ENCODE measurements at regions not wholly inside any gene's neighbourhood (a gene's known extent, or its start where the extent isn't known, plus 50 kb on each side); places are given as distances from the start of the nearest gene placed in this dataset.

DNA sequence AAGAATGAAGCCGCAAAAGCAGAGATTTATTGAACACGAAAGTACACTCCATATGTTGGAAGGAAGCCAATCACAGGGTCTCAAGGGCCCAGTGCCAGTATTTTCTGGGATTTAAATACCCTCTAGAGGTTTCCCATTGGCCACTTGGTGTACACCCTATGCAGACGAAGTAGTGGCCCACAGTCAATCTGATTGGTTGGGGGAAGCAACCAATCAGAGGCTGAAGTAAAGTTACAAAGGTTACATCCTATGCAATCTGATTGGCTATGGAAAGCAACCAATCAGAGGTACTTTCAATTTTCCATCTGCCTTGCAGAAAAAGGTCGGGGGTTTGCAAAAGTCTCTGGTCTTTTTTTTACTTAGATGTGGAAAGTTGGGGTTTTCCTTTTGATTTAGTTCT is 481.3 kb upstream of the NRP1 start:
- no peak overlapping the region for H3K4me3 ChIP-seq (ENCODE audit: low read depth, low read length)
- H3K36me3 ChIP-seq (ENCODE audit: control insufficient read depth, insufficient read depth, low read length), result no peaks in the 10 kb centered on the region
- H3K27ac ChIP-seq (ENCODE audit: low read depth, low read length), result no peak overlapping the region
- H3K9ac ChIP-seq (ENCODE audit: low read length), result no peak overlapping the region
- H3K9me3 ChIP-seq (ENCODE audit: control insufficient read depth, insufficient read depth, low read depth, low read length), result peaks cover 12% of the 10 kb centered on the region; the same call in 1 of the 2 replicates
- H3K27me3 ChIP-seq (ENCODE audit: control insufficient read depth, insufficient read depth, low read length), result no peaks in the 10 kb centered on the region
- peaks cover 2% of the 10 kb centered on the region; the same call in 1 of the 2 replicates for H3K4me1 ChIP-seq (ENCODE audit: control insufficient read depth, insufficient read depth, low read length)

DNA sequence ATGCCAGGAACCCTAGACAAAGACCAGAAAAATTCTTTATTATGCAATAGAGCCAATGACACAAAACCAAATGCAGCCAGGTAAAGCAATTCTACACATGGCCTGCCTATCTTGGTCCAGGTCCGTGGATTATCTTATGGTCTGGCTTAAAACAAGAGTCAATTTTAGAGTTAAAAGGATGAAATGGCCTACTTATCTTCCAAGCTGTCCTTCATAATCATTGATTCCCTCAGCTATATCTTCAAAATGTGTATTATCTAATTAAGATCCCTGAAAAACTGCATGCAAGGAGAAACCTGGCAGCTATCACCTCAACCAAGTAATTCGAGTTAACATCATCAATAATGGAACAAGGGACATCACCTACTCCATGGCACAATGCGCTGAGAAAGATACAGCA is 479.4 kb upstream of the NRP1 start:
- Histone ChIP-seq H3K9me3 (ENCODE audit: control insufficient read depth, insufficient read depth, low read depth, low read length) (peaks cover 12% of the 10 kb centered on the region; the same call in 1 of the 2 replicates), H3K4me1 (ENCODE audit: control insufficient read depth, insufficient read depth, low read length) (no peaks in the 10 kb centered on the region), H3K36me3 (ENCODE audit: control insufficient read depth, insufficient read depth, low read length) (no peaks in the 10 kb centered on the region), H3K27me3 (ENCODE audit: control insufficient read depth, insufficient read depth, low read length) (no peaks in the 10 kb centered on the region), H3K4me3 (ENCODE audit: low read depth, low read length) (no peak overlapping the region), H3K9ac (ENCODE audit: low read length) (no peak overlapping the region), H3K27ac (ENCODE audit: low read depth, low read length) (no peak overlapping the region)

DNA sequence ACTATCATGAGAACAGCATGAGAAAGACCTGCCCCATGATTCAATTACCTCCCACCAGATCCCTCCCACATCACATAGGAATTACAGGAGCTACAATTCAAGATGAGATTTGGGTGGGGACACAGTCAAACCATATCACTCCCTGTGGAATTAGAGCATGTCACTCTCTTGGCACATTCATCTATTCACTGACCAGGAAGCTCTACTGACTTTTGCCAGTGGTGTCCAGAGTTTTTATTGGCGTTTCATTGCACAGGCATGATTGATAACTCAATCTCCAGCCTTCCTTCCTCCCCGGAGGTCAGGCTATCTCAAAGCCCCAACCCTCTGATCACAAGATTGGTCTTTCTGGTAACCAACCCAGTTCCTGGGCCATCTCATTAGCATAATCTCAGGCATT is 478.9 kb upstream of the NRP1 start:
- Histone ChIP-seq H3K4me3 (ENCODE audit: low read depth, low read length) (no peak overlapping the region), H3K9ac (ENCODE audit: low read length) (no peak overlapping the region), H3K36me3 (ENCODE audit: control insufficient read depth, insufficient read depth, low read length) (no peaks in the 10 kb centered on the region), H3K9me3 (ENCODE audit: control insufficient read depth, insufficient read depth, low read depth, low read length) (peaks cover 12% of the 10 kb centered on the region; the same call in 1 of the 2 replicates), H3K4me1 (ENCODE audit: control insufficient read depth, insufficient read depth, low read length) (no peaks in the 10 kb centered on the region), H3K27ac (ENCODE audit: low read depth, low read length) (no peak overlapping the region), H3K27me3 (ENCODE audit: control insufficient read depth, insufficient read depth, low read length) (no peaks in the 10 kb centered on the region)

DNA sequence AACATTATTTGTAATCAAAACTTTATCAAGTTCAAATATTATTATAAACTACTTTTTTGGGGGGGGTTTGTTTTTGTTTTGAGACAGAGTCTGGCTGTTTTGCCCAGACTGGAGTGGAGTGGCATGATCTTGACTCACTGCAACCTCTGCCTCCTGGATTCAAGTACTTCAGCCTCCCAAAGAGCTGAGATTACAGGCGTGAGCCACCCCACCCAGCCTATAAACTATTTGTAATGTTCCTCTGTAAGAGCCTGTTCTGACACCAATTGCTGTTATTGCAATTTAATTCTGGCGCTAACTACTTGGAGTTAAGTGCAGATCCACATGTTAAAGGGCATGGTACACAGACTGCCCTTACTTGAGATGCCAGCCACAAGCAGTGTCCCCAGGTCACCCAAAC is 478.1 kb upstream of the NRP1 start:
- no peaks in the 10 kb centered on the region for H3K36me3 ChIP-seq (ENCODE audit: control insufficient read depth, insufficient read depth, low read length)
- H3K27ac ChIP-seq (ENCODE audit: low read depth, low read length), result no peak overlapping the region
- peaks cover 12% of the 10 kb centered on the region; the same call in 1 of the 2 replicates for H3K9me3 ChIP-seq (ENCODE audit: control insufficient read depth, insufficient read depth, low read depth, low read length)
- no peak overlapping the region for H3K4me3 ChIP-seq (ENCODE audit: low read depth, low read length)
- H3K9ac ChIP-seq (ENCODE audit: low read length), result no peak overlapping the region
- peaks cover 4% of the 10 kb centered on the region; the same call in 1 of the 2 replicates for H3K4me1 ChIP-seq (ENCODE audit: control insufficient read depth, insufficient read depth, low read length)
- no peaks in the 10 kb centered on the region for H3K27me3 ChIP-seq (ENCODE audit: control insufficient read depth, insufficient read depth, low read length)

DNA sequence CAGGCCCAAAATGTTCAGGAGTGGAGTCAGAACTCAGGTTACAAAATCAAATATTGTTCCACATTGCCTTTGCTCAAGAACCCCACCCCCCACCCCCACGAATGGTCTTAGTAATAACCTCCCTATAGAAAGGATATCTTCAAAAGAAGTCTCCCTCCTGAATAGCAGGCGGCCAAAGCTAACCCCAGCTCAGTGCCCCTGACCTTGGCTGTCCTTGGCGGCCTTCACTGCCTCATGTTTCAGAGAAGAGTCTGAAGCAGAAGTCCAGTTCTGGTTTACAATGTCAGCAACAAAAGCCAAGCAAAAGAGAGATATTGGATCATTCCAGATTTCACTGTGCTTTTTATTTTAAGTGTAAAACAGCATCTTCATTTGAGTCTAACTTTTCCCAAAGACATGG is 476.5 kb upstream of the NRP1 start:
- H3K9me3 ChIP-seq (ENCODE audit: control insufficient read depth, insufficient read depth, low read depth, low read length), result peaks cover 12% of the 10 kb centered on the region; the same call in 1 of the 2 replicates
- no peak overlapping the region for H3K27ac ChIP-seq (ENCODE audit: low read depth, low read length)
- H3K9ac ChIP-seq (ENCODE audit: low read length), result no peak overlapping the region
- H3K36me3 ChIP-seq (ENCODE audit: control insufficient read depth, insufficient read depth, low read length), result no peaks in the 10 kb centered on the region
- H3K27me3 ChIP-seq (ENCODE audit: control insufficient read depth, insufficient read depth, low read length), result no peaks in the 10 kb centered on the region
- no peak overlapping the region for H3K4me3 ChIP-seq (ENCODE audit: low read depth, low read length)
- H3K4me1 ChIP-seq (ENCODE audit: control insufficient read depth, insufficient read depth, low read length), result peaks cover 6% of the 10 kb centered on the region; the same call in 1 of the 2 replicates

DNA sequence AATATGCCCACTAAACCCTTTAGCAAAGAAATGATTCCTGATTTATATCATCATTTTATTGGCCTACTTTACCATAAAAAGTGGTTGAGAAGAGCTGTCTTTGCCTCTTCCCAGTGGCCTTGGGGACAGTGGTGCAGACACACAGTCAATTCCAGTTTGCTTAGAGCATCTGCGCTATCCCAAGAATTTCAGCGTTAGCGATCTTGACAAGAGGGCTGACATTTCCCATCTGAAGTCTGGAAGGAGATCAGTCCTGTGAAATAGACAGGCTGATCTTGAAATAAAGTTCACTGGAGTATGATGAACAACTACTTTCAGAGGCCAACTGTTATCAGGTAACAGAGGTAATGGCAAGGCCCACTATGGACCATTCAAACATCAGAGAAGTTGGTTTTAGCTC is 475.3 kb upstream of the NRP1 start:
- Histone ChIP-seq H3K4me1 (ENCODE audit: control insufficient read depth, insufficient read depth, low read length) (peaks cover 6% of the 10 kb centered on the region; the same call in 1 of the 2 replicates), H3K9me3 (ENCODE audit: control insufficient read depth, insufficient read depth, low read depth, low read length) (peaks cover 12% of the 10 kb centered on the region; the same call in 1 of the 2 replicates), H3K27ac (ENCODE audit: low read depth, low read length) (no peak overlapping the region), H3K4me3 (ENCODE audit: low read depth, low read length) (no peak overlapping the region), H3K9ac (ENCODE audit: low read length) (no peak overlapping the region), H3K27me3 (ENCODE audit: control insufficient read depth, insufficient read depth, low read length) (no peaks in the 10 kb centered on the region), H3K36me3 (ENCODE audit: control insufficient read depth, insufficient read depth, low read length) (no peaks in the 10 kb centered on the region)

DNA sequence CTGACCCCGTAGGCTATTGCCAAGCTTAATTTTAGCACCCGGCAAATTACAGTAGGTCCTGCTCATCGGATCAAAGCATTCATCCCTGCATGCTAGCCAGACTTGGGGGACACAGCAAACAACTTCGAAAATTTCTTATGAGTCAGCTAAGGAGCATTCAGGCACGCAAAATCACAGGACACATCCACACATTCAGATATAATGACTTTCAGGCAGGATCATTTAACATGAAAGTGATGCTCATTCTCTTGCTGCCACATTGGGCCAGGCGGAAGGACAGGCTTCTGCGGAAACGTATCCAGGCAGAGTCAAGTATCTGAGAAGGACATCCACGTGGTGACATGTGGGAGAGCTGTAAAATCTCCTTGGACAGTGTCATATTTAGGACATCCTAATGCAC is 474.0 kb upstream of the NRP1 start:
- H3K36me3 ChIP-seq (ENCODE audit: control insufficient read depth, insufficient read depth, low read length), result no peaks in the 10 kb centered on the region
- H3K27me3 ChIP-seq (ENCODE audit: control insufficient read depth, insufficient read depth, low read length), result no peaks in the 10 kb centered on the region
- H3K4me1 ChIP-seq (ENCODE audit: control insufficient read depth, insufficient read depth, low read length), result peaks cover 6% of the 10 kb centered on the region; the same call in 1 of the 2 replicates
- H3K27ac ChIP-seq (ENCODE audit: low read depth, low read length), result no peak overlapping the region
- peaks cover 6% of the 10 kb centered on the region; the same call in 1 of the 2 replicates for H3K9me3 ChIP-seq (ENCODE audit: control insufficient read depth, insufficient read depth, low read depth, low read length)
- H3K9ac ChIP-seq (ENCODE audit: low read length), result no peak overlapping the region
- H3K4me3 ChIP-seq (ENCODE audit: low read depth, low read length), result no peak overlapping the region

DNA sequence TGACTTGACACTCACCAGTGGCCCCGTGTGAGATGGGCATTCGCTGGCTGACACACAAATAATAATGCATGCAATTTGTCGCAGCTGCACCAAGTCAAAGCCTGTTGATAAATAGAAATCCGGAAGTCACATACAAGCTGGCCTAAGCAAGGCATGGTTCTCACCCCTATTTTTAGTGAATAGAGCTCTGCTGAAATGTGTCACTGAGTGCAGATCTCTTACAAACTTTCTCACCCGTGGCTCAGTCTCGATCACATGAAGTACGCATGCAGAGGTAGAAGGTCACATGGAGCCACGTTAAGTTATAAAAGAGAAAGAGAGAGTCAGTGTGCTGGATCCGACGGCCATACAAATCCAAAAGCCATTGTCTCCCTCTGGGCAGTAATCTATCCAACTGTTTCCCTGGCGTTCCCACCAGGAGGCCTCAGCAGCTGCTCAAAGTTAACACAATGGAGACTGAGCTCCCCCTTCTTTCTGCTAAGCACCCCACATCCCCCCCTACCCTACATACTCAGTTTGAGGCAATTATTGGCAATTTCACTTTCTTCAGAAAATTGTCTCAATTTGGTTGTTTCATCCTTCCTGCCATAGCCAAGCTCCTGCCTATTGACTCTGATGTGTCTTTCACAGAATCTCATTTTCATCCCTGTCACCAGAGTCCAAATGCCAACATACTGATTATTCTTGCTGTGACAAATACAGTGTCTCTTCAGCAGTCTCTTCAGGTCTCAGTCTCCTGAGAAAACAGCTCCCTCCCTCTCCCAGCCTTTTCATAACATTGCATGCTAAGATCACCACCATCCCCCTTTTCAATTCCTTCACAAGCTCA is 473.3 kb upstream of the NRP1 start:
- peaks cover 6% of the 10 kb centered on the region; the same call in 1 of the 2 replicates for H3K4me1 ChIP-seq (ENCODE audit: control insufficient read depth, insufficient read depth, low read length)
- H3K36me3 ChIP-seq (ENCODE audit: control insufficient read depth, insufficient read depth, low read length), result no peaks in the 10 kb centered on the region
- 0 out of 2 replicates have a peak, but pooled peaks cover 1% of the 10 kb centered on the region for H3K9me3 ChIP-seq (ENCODE audit: control insufficient read depth, insufficient read depth, low read depth, low read length)
- no peak overlapping the region for H3K9ac ChIP-seq (ENCODE audit: low read length)
- H3K4me3 ChIP-seq (ENCODE audit: low read depth, low read length), result no peak overlapping the region
- no peaks in the 10 kb centered on the region for H3K27me3 ChIP-seq (ENCODE audit: control insufficient read depth, insufficient read depth, low read length)
- H3K27ac ChIP-seq (ENCODE audit: low read depth, low read length), result no peak overlapping the region

DNA sequence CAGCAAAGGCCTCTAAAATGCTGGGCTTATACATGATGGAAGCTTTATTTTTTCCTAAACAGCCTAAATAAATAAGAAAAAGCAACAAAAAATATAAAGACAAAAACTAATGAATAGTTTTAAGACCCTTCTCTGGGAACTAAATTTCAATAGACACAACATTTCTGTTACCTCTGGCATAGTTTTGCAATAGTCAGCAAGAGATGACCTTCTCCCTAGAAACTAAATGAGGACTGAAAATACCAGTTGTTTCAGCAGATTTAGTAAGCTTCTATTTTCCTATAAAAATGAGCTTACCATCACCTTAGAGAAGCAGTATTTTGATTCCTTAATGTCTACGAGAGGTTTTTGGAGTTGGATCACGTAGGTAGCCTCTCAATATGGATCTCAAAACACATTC is 471.4 kb upstream of the NRP1 start:
- Histone ChIP-seq H3K9me3 (ENCODE audit: control insufficient read depth, insufficient read depth, low read depth, low read length) (no peaks in the 10 kb centered on the region), H3K4me1 (ENCODE audit: control insufficient read depth, insufficient read depth, low read length) (peaks cover 6% of the 10 kb centered on the region; the same call in 1 of the 2 replicates), H3K27ac (ENCODE audit: low read depth, low read length) (no peak overlapping the region), H3K36me3 (ENCODE audit: control insufficient read depth, insufficient read depth, low read length) (no peaks in the 10 kb centered on the region), H3K9ac (ENCODE audit: low read length) (no peak overlapping the region), H3K4me3 (ENCODE audit: low read depth, low read length) (no peak overlapping the region), H3K27me3 (ENCODE audit: control insufficient read depth, insufficient read depth, low read length) (no peaks in the 10 kb centered on the region)

DNA sequence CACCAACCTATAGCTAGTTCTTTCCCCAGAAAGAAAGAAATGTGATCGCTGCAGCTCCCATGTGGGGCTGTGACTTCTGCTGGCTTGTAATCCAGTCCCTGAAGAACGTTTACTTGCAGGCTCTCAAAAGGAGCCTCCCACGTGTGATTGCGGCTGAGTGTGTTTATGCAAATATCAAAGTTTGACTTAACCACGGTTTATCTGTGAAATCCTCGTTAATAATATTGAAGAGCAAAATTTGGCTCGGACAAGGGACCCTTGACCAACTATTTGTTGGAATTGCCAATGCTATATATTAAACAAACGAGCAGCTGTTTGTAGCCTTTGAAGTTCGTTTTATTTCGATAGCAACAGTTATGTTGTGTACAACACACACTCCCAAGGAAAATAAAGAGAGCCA is 470.1 kb upstream of the NRP1 start:
- no peaks in the 10 kb centered on the region for H3K36me3 ChIP-seq (ENCODE audit: control insufficient read depth, insufficient read depth, low read length)

DNA sequence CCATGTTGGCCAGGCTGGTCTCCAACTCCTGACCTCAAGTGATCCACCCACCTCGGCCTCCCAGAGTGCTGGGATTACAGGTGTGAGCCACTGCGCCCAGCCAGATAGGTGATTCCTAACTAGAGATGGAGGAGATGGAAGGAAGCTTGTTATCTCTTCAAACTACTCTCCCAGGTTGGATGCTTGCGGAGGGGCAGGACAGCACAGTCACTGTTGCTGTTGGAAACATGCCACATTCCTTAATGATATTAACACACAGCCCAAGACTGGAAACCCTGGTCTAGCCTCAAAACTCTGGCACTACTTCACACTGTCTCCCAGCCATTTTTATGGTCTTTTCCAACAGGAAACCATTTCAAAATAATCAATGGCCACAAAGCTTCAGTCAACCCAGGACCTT is 468.8 kb upstream of the NRP1 start:
- H3K36me3 ChIP-seq (ENCODE audit: control insufficient read depth, insufficient read depth, low read length), result no peaks in the 10 kb centered on the region
- H3K4me1 ChIP-seq (ENCODE audit: control insufficient read depth, insufficient read depth, low read length), result peaks cover 18% of the 10 kb centered on the region
- H3K4me3 ChIP-seq (ENCODE audit: low read depth, low read length), result no peak overlapping the region
- H3K9ac ChIP-seq (ENCODE audit: low read length), result no peak overlapping the region
- H3K27me3 ChIP-seq (ENCODE audit: control insufficient read depth, insufficient read depth, low read length), result no peaks in the 10 kb centered on the region
- H3K9me3 ChIP-seq (ENCODE audit: control insufficient read depth, insufficient read depth, low read depth, low read length), result no peaks in the 10 kb centered on the region
- no peak overlapping the region for H3K27ac ChIP-seq (ENCODE audit: low read depth, low read length)

More for the DNA sequence above, 470.1 kb upstream of the NRP1 start:
- no peaks in the 10 kb centered on the region for H3K9me3 ChIP-seq (ENCODE audit: control insufficient read depth, insufficient read depth, low read depth, low read length)
- H3K9ac ChIP-seq (ENCODE audit: low read length), result no peak overlapping the region
- H3K4me3 ChIP-seq (ENCODE audit: low read depth, low read length), result no peak overlapping the region
- peaks cover 8% of the 10 kb centered on the region for H3K4me1 ChIP-seq (ENCODE audit: control insufficient read depth, insufficient read depth, low read length)
- H3K27me3 ChIP-seq (ENCODE audit: control insufficient read depth, insufficient read depth, low read length), result no peaks in the 10 kb centered on the region
- H3K27ac ChIP-seq (ENCODE audit: low read depth, low read length), result no peak overlapping the region
